LNCaP clone FGC (cell line): ENCODE measurements at regions not wholly inside any gene's neighbourhood (a gene's known extent, or its start where the extent isn't known, plus 50 kb on each side); places are given as distances from the start of the nearest gene placed in this dataset.
"Not testable (repeated sequence)": the region's sequence is repeated elsewhere in the genome, so short reads cannot be mapped to it uniquely, and the experiment has no call there.

Experiments
- DNase-seq: peaks from one replicate; pipeline ENCODE4 v3.0.0-alpha.2; 2011; ENCODE audit warnings: low read depth
- H3K4me3 ChIP-seq: 2 replicates; pipeline ENCODE4 v1.5.1; 2011; ENCODE audit warnings: mild to moderate bottlenecking, low read depth, low read length, control low read depth
- CTCF ChIP-seq: IDR thresholded peaks from 2 replicates; pipeline ENCODE4 v1.5.1; 2012; ENCODE audit warnings: mild to moderate bottlenecking; ENCODE audit not compliant: control insufficient read depth, insufficient read depth; ENCODE audit errors: extremely low read depth

DNA sequence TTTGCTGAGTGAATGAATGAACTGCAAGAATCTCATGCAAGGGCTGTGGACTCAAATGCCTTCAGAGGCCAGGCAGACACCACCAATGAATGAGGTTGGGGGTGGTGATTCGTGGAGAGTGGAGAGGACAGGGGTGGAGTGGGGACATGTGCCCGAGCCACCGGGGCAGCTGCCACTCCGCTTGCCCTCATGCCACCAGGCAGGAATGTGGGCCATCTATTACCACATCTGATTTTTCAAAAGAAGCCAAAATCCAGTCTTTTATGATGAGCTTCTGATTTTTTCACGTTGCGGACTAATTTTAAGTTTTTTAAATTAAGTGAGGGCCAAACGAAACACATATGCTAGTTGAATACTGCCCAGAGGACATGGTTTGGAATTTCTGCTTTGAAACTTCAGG is 67.1 kb upstream of the SMURF2 start:
- no peak for DNase-seq
- H3K4me3 ChIP-seq: no peak overlapping the region

GRCh38 chr17:64728041-64728695 is 66.1 kb upstream of the SMURF2 start:
- DNase-seq: no peak
- TF ChIP-seq CTCF: no peak
- H3K4me3 ChIP-seq: no peak overlapping the region

More for the DNA sequence above, 67.1 kb upstream of the SMURF2 start:
- TF ChIP-seq CTCF: no peak

DNA sequence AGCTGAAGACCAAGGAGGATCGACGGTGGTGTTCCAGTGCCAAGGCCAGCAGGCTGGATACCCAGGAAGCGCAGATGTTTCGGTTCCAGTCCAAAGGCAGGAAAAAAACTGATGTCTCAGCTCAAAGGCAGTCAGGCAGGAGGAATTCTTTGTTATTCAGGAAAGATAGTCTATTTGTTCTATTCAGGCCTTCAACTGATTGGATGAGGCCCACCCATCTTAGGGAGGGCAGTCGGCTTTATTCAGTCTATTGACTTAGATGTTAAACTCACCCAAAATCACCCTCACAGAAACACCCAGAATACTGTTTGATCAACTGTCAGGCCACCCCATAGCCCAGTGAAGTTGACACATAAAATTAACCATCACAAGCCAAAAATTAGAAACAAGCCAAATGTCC is 63.9 kb upstream of the SMURF2 start:
- not testable (repeated sequence) for DNase-seq, H3K4me3 ChIP-seq

GRCh38 chr17:64724246-64724645 is 62.1 kb upstream of the SMURF2 start:
- not testable (repeated sequence) for H3K4me3 ChIP-seq, DNase-seq

DNA sequence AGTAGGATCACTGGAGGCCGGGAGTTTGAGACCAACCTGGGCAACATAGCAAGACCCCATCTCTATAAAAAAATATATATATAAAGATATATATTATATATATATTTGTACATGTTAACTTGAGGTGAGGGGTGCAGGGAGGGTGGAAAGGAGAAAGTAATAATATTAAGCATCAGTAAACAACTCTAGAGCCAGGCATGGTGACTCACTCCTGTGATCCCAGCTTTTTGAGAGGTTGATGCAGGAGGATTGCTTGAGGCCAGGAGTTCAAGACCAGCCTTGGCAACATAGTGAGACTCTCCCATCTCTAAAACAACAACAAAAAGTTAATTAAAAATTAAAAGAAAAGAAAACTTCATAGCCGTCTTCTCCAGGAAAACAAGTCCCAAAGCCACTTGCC is 61.7 kb upstream of the SMURF2 start:
- TF ChIP-seq CTCF: no peak
- H3K4me3 ChIP-seq: no peak overlapping the region
- DNase-seq: no peak

- H3K4me3 ChIP-seq, DNase-seq: not testable (repeated sequence)
Measured at GRCh38 chr17:64721556-64721955, 59.4 kb upstream of the SMURF2 start.

DNA sequence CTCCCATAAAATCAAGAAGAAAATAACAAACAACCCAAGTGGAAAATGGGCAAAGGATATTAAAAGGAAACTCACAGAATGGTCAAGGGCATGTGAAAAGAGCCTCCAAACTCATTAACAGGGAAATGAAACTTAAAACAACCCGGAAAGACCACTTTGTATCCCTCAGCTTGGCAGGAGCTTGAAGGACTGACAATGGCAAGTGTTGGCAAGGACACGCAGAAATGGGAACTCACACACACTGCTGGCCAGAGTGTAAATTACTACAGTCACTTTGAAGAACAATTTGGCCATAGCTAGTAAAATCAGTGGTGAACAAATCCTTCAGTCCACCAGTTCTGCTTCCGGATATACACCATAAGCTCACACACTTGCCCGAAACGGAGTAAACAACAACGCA is 58.1 kb upstream of the SMURF2 start:
- H3K4me3 ChIP-seq, DNase-seq: not testable (repeated sequence)

DNA sequence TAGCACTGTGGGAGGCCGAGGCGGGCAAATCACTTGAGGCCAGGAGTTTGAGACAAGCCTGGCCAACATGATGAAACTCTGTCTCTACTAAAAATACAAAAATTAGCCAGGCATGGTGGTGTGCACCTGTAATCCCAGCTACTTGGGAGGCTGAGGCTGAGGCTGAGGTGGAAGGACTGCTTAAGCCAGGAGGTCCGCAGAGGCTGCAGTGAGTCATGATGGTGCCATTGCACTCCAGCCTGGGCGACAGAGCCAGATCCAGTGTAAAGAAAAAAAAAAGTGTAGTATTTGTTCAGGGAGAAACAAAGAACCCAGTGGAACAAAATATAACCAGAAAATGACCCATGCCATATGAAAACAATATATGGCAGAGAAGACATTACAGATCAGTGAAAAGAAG is 57.4 kb upstream of the SMURF2 start:
- DNase-seq, H3K4me3 ChIP-seq: not testable (repeated sequence)

GRCh38 chr17:64718816-64719215 is 56.7 kb upstream of the SMURF2 start:
- not testable (repeated sequence) for DNase-seq, H3K4me3 ChIP-seq

DNA sequence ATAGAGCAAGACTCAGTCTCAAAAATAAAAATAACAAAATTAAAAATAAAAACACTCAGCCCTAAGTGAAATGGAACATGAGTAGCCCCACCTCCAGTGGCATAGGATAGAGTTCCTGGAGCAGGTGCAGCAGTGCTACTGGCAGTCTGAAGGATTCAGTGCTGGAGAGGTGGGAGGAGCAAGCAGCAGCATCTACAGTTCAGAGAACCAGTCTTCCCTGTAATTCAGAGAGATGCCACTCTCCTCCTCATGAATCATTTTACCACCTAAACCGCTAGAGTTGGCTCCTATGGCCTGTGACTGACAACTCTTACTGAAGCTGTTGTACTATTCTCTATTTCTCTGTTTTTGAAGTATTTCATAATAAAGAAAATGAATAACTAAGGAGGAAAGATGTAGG is 56.0 kb upstream of the SMURF2 start:
- DNase-seq: no peak
- H3K4me3 ChIP-seq: no peak overlapping the region
- no peak for TF ChIP-seq CTCF

DNA sequence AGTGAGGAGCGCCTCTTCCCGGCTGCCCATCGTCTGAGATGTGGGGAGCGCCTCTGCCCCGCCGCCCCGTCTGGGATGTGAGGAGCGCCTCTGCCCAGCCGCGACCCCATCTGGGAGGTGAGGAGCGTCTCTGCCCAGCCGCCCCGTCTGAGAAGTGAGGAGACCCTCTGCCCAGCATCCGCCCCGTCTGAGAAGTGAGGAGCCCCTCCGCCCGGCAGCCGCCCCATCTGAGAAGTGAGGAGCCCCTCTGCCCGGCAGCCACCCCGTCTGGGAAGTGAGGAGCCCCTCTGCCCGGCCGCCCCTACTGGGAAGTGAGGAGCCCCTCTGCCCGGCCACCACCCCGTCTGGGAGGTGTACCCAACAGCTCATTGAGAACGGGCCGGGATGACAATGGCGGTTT is 54.4 kb upstream of the SMURF2 start:
- H3K4me3 ChIP-seq, DNase-seq: not testable (repeated sequence)

- not testable (repeated sequence) for H3K4me3 ChIP-seq, DNase-seq
Measured at GRCh38 chr17:64713786-64714185, 51.7 kb upstream of the SMURF2 start.

- DNase-seq, H3K4me3 ChIP-seq: not testable (repeated sequence)
Measured at GRCh38 chr17:64712557-64713351, 50.6 kb upstream of the SMURF2 start.
